ENCODE measurements at regions not wholly inside any gene's neighbourhood (a gene's known extent, or its start where the extent isn't known, plus 50 kb on each side); places are given as distances from the start of the nearest gene placed in this dataset.

DNA sequence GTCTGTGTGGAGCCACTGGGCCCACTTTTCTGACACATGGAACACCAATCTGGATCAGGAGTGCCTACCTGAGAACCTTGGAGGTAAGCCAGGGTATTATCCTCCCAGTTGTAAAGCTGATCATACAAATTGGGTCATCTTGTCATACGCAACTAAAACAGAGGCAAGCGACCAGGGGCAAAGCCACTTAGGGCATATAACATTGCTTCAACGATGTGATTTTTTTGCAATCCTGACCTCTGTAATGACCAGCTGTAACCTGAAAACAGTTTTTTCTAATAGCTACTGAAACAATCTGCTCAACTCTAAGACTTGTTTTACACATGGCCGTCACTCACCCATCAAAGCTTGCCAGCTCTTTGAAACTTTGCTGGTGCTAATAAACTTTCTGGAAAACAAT lies 261.5 kb upstream of the AGTR2 start:
- Mint-ChIP-seq H3K9me3 (peaks cover 15% of the 10 kb centered on the region), H3K36me3 (ENCODE audit: low read depth) (peaks cover 47% of the 10 kb centered on the region), H3K4me3 (no peak overlapping the region), H3K4me1 (peaks cover 16% of the 10 kb centered on the region), H3K27ac (no peak overlapping the region), H3K27me3 (ENCODE audit: insufficient read depth, low read depth, poor library complexity) (peaks cover 33% of the 10 kb centered on the region)
- H3K79me2 ChIP-seq (replicated peaks; ENCODE audit: insufficient read depth) = peaks cover 46% of the 10 kb centered on the region
- no peak for TF ChIP-seq POLR2AphosphoS5 (IDR thresholded peaks at IDR 0.05; ENCODE audit: low read depth)
- TF ChIP-seq CREB1 (CRISPR knock-in tag; IDR thresholded peaks at IDR 0.05; ENCODE audit: low read depth) = no peak
- TF ChIP-seq JUNB (IDR thresholded peaks at IDR 0.05; ENCODE audit: unreplicated experiment) = no peak
- H3F3A ChIP-seq (replicated peaks; ENCODE audit: low read depth) = no peaks in the 10 kb centered on the region
- no peak overlapping the region for H3K4me2 ChIP-seq
- no peak for ATAC-seq
- DNase-seq (ENCODE audit: low spot score) = no peak
- H3K9me2 ChIP-seq (ENCODE audit: insufficient read depth) = no peaks in the 10 kb centered on the region
- H3K4me3 ChIP-seq = no peak overlapping the region
- peaks cover 16% of the 10 kb centered on the region for H3K4me1 ChIP-seq (ENCODE audit: insufficient read depth)
- peaks cover 5% of the 10 kb centered on the region; the same call in 1 of the 2 replicates for H4K20me1 ChIP-seq (replicated peaks; ENCODE audit: insufficient read depth)
- H3K27ac ChIP-seq (ENCODE audit: low read depth) = no peak overlapping the region
- no peak overlapping the region for H2AFZ ChIP-seq
- no peaks in the 10 kb centered on the region for H3K36me3 ChIP-seq (ENCODE audit: insufficient read depth)
- H3K27me3 ChIP-seq (ENCODE audit: insufficient read depth) = no peaks in the 10 kb centered on the region

DNA sequence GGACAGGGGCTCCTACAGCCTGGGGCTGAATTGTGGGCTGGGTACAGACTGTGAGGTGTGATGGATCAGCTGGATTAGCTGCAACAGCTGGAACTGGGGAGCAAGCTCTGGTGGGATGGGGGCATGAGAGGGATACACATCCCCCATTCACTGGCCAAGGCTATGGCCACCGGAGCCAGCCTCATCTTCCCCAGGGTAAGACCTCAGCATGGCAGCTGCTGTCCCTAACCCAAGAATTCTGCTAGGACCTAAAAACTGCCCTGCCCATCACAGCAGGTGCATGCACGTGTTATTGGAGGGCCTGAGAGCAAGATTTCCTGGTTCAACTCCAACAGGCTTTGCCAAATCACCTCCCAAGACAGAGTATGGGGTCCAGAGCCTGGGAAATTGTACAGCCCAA lies 258.6 kb upstream of the AGTR2 start:
- peaks cover 30% of the 10 kb centered on the region for H3K36me3 Mint-ChIP-seq (ENCODE audit: low read depth)

More for the DNA sequence above, 258.6 kb upstream of the AGTR2 start:
- Histone ChIP-seq H3F3A (replicated peaks; ENCODE audit: low read depth) (no peaks in the 10 kb centered on the region), H3K27ac (ENCODE audit: low read depth) (no peak overlapping the region), H3K9me2 (ENCODE audit: insufficient read depth) (no peaks in the 10 kb centered on the region), H3K27me3 (ENCODE audit: insufficient read depth) (no peaks in the 10 kb centered on the region), H3K4me1 (ENCODE audit: insufficient read depth) (peaks cover 21% of the 10 kb centered on the region), H2AFZ (no peak overlapping the region), H3K36me3 (ENCODE audit: insufficient read depth) (no peaks in the 10 kb centered on the region), H3K79me2 (replicated peaks; ENCODE audit: insufficient read depth) (peaks cover 69% of the 10 kb centered on the region), H3K4me2 (no peak overlapping the region), H3K4me3 (no peak overlapping the region), H4K20me1 (replicated peaks; ENCODE audit: insufficient read depth) (peaks cover 5% of the 10 kb centered on the region; the same call in 1 of the 2 replicates)
- H3K4me1 Mint-ChIP-seq = peaks cover 25% of the 10 kb centered on the region
- no peak overlapping the region for H3K27ac Mint-ChIP-seq
- ATAC-seq = peak; percentile 24
- TF ChIP-seq, protein P1, sequence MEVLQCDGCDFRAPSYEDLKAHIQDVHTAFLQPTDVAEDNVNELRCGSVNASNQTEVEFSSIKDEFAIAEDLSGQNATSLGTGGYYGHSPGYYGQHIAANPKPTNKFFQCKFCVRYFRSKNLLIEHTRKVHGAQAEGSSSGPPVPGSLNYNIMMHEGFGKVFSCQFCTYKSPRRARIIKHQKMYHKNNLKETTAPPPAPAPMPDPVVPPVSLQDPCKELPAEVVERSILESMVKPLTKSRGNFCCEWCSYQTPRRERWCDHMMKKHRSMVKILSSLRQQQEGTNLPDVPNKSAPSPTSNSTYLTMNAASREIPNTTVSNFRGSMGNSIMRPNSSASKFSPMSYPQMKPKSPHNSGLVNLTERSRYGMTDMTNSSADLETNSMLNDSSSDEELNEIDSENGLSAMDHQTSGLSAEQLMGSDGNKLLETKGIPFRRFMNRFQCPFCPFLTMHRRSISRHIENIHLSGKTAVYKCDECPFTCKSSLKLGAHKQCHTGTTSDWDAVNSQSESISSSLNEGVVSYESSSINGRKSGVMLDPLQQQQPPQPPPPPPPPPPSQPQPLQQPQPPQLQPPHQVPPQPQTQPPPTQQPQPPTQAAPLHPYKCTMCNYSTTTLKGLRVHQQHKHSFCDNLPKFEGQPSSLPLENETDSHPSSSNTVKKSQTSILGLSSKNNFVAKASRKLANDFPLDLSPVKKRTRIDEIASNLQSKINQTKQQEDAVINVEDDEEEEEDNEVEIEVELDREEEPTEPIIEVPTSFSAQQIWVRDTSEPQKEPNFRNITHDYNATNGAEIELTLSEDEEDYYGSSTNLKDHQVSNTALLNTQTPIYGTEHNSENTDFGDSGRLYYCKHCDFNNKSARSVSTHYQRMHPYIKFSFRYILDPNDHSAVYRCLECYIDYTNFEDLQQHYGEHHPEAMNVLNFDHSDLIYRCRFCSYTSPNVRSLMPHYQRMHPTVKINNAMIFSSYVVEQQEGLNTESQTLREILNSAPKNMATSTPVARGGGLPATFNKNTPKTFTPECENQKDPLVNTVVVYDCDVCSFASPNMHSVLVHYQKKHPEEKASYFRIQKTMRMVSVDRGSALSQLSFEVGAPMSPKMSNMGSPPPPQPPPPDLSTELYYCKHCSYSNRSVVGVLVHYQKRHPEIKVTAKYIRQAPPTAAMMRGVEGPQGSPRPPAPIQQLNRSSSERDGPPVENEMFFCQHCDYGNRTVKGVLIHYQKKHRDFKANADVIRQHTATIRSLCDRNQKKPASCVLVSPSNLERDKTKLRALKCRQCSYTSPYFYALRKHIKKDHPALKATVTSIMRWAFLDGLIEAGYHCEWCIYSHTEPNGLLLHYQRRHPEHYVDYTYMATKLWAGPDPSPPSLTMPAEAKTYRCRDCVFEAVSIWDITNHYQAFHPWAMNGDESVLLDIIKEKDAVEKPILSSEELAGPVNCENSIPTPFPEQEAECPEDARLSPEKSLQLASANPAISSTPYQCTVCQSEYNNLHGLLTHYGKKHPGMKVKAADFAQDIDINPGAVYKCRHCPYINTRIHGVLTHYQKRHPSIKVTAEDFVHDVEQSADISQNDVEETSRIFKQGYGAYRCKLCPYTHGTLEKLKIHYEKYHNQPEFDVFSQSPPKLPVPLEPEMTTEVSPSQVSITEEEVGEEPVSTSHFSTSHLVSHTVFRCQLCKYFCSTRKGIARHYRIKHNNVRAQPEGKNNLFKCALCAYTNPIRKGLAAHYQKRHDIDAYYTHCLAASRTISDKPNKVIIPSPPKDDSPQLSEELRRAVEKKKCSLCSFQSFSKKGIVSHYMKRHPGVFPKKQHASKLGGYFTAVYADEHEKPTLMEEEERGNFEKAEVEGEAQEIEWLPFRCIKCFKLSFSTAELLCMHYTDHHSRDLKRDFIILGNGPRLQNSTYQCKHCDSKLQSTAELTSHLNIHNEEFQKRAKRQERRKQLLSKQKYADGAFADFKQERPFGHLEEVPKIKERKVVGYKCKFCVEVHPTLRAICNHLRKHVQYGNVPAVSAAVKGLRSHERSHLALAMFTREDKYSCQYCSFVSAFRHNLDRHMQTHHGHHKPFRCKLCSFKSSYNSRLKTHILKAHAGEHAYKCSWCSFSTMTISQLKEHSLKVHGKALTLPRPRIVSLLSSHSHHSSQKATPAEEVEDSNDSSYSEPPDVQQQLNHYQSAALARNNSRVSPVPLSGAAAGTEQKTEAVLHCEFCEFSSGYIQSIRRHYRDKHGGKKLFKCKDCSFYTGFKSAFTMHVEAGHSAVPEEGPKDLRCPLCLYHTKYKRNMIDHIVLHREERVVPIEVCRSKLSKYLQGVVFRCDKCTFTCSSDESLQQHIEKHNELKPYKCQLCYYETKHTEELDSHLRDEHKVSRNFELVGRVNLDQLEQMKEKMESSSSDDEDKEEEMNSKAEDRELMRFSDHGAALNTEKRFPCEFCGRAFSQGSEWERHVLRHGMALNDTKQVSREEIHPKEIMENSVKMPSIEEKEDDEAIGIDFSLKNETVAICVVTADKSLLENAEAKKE (CRISPR knock-in tag; IDR thresholded peaks at IDR 0.05) = no peak
- TF ChIP-seq EZH2 (IDR thresholded peaks at IDR 0.05; ENCODE audit: low read depth, unreplicated experiment) = no peak
- TF ChIP-seq NANOG (IDR thresholded peaks at IDR 0.05; ENCODE audit: borderline replicate concordance) = no peak
- TF ChIP-seq ZNF331 (CRISPR knock-in tag; IDR thresholded peaks at IDR 0.05; ENCODE audit: low read depth) = no peak
- TF ChIP-seq STAT1 (IDR thresholded peaks at IDR 0.05; ENCODE audit: unreplicated experiment) = no peak
- TF ChIP-seq CREB1 (CRISPR knock-in tag; IDR thresholded peaks at IDR 0.05; ENCODE audit: low read depth) = no peak
- TF ChIP-seq ZNF114 (CRISPR knock-in tag; IDR thresholded peaks at IDR 0.05) = no peak
- DNase-seq (ENCODE audit: low spot score) = no peak
- no peak overlapping the region for H3K4me3 Mint-ChIP-seq
- peaks cover 15% of the 10 kb centered on the region for H3K9me3 Mint-ChIP-seq
- H3K27me3 Mint-ChIP-seq (ENCODE audit: insufficient read depth, low read depth, poor library complexity) = peaks cover 17% of the 10 kb centered on the region

Measured in GM23338 (cell line).